Adrenal gland (tissue), 9 donors: ENCODE measurements at regions not wholly inside any gene's neighbourhood (a gene's known extent, or its start where the extent isn't known, plus 50 kb on each side); places are given as distances from the start of the nearest gene placed in this dataset.

Source experiments
- DNase-seq, 7 donors: peaks; one replicate each; pipeline ENCODE4 v3.0.0-alpha.2; 2019 to 2020
- H3K27ac ChIP-seq, 5 donors: fragments of 200-600 bp; sonication (generic) in 4 of 5; 1 replicate in 3 of 5; 2 replicates in 2 of 5; pipeline versions ENCODE4 v1.5.1 to v1.8.0; 2016 to 2020; ENCODE audit warnings: mild to moderate bottlenecking in 1 of 5
- H3K27me3 ChIP-seq: fragments of 200-600 bp; 2 replicates; pipeline ENCODE4 v1.8.0; 2021
- H3K36me3 ChIP-seq, 2 donors: fragments of 200-600 bp; replicated peaks in 1 of 2; 1 replicate in 1 of 2; 2 replicates in 1 of 2; pipeline versions ENCODE4 v1.5.1 to v1.8.0; 2018 to 2022
- H3K4me1 ChIP-seq, 2 donors: fragments of 200-600 bp; replicated peaks in 1 of 2; 1 replicate in 1 of 2; 2 replicates in 1 of 2; pipeline versions ENCODE4 v1.5.1 to v1.8.0; 2018 to 2021
- H3K4me3 ChIP-seq, 4 donors: fragments of 200-600 bp; sonication (generic) in 3 of 4; one replicate each; pipeline ENCODE4 v1.5.1; 2016 to 2018
- H3K9me3 ChIP-seq, 3 donors: fragments of 200-600 bp; sonication (generic) in 1 of 3; replicated peaks in 1 of 3; 1 replicate in 2 of 3; 2 replicates in 1 of 3; pipeline versions ENCODE4 v1.5.1 to v1.8.0; 2016 to 2021
- CTCF ChIP-seq, 6 experiments: fragments of 450-650 bp in 4 of 6; fragments of 200-600 bp in 2 of 6; sonication (generic) in 1 of 6; IDR thresholded peaks; 1 replicate in 5 of 6; 2 replicates in 1 of 6; pipeline versions ENCODE4 v1.5.1 to v1.8.0; 2016 to 2021; ENCODE audit warnings: antibody characterized with exemption in 6 of 6, mild to moderate bottlenecking in 2 of 6, moderate library complexity in 1 of 6
- POLR2A ChIP-seq, 2 donors: fragments of 450-650 bp; IDR thresholded peaks; one replicate each; pipeline ENCODE4 v1.6.1; 2017; ENCODE audit warnings: antibody characterized with exemption in 2 of 2, mild to moderate bottlenecking in 2 of 2, moderate library complexity in 1 of 2
- WGBS, 4 donors: extraction: QIAGEN DNeasy Blood & Tissue Kit in 2 of 4; methylation state at CpG; one replicate each; pipeline versions ENCODE4 v1.1.5 to v1.1.7; 2013 to 2017; 5-methylcytosine and 5-hydroxymethylcytosine counted together
- intact Hi-C, 2 donors: fragments of 100-400 bp; cut with DNase I; formaldehyde crosslinking; loops; one replicate each; pipeline versions ENCODE4 v1.14.1 to v1.15.0; 2022 to 2023
- donor health status: healthy with polysubstance abuse.
- donor health status: Bipolar disorder and iron deficiency.
- donor health status: DM: yes; HTN: yes; CAD: no.
- donor health status: DM: no; HTN: no; CAD: no.
- donor health status: DM: no; HTN: no; CAD: no.

- no peaks in the 10 kb centered on the region for H3K27me3 ChIP-seq
- H3K27ac ChIP-seq: no peak overlapping the region
- no peak for DNase-seq
- H3K4me3 ChIP-seq: no peak overlapping the region
- intact Hi-C loops: no loop called here
- TF ChIP-seq CTCF (IDR thresholded peaks at IDR 0.05) (no peak), POLR2A (IDR thresholded peaks at IDR 0.05) (no peak)
- H3K36me3 ChIP-seq: no peaks in the 10 kb centered on the region
- no peaks in the 10 kb centered on the region for H3K9me3 ChIP-seq
- no peaks in the 10 kb centered on the region for H3K4me1 ChIP-seq
Measured at GRCh38 chr11:42043312-42043711, 583.9 kb upstream of the LRRC4C start.

GRCh38 chr11:42047637-42048555, 588.4 kb upstream of the LRRC4C start:
- Histone ChIP-seq H3K27me3 (no peaks in the 10 kb centered on the region), H3K9me3 (no peaks in the 10 kb centered on the region), H3K27ac (no peak overlapping the region), H3K4me1 (no peaks in the 10 kb centered on the region), H3K36me3 (no peaks in the 10 kb centered on the region), H3K4me3 (no peak overlapping the region)
- DNase-seq: no peak
- intact Hi-C loops: no loop called here
- 71 to 76% (median 75%) methylated on average over 2 of the region's 2 CpGs for WGBS, 4 donors
- TF ChIP-seq POLR2A (IDR thresholded peaks at IDR 0.05): no peak
- no peak for TF ChIP-seq CTCF (IDR thresholded peaks at IDR 0.05)

- Histone ChIP-seq H3K27ac (no peak overlapping the region), H3K27me3 (no peaks in the 10 kb centered on the region), H3K9me3 (no peaks in the 10 kb centered on the region), H3K4me1 (no peaks in the 10 kb centered on the region), H3K36me3 (no peaks in the 10 kb centered on the region), H3K4me3 (no peak overlapping the region)
- no peak for DNase-seq
- intact Hi-C loops: no loop called here
- TF ChIP-seq POLR2A (IDR thresholded peaks at IDR 0.05) (no peak), CTCF (IDR thresholded peaks at IDR 0.05) (no peak)
- 78 to 98% (median 87%) methylated on average over 1 of the region's 1 CpG for WGBS, 4 donors
Measured at GRCh38 chr11:42049186-42049585, 589.7 kb upstream of the LRRC4C start.

- 75 to 88% (median 80%) methylated on average over 1 of the region's 1 CpG for WGBS, 4 donors
- Histone ChIP-seq H3K9me3 (no peaks in the 10 kb centered on the region), H3K27me3 (no peaks in the 10 kb centered on the region), H3K27ac (no peak overlapping the region), H3K36me3 (no peaks in the 10 kb centered on the region), H3K4me3 (no peak overlapping the region), H3K4me1 (no peaks in the 10 kb centered on the region)
- intact Hi-C loops: no loop called here
- TF ChIP-seq POLR2A (IDR thresholded peaks at IDR 0.05) (no peak), CTCF (IDR thresholded peaks at IDR 0.05) (no peak)
- no peak for DNase-seq
Measured at GRCh38 chr11:42049650-42050049, 590.2 kb upstream of the LRRC4C start.
